OCI-LY1 (cell line): ENCODE measurements at regions not wholly inside any gene's neighbourhood (a gene's known extent, or its start where the extent isn't known, plus 50 kb on each side); places are given as distances from the start of the nearest gene placed in this dataset.

Experiments used
- H2AFZ ChIP-seq: fragments of 200-600 bp; sonication (generic), shearing (Covaris generic); 2 replicates; pipeline ENCODE4 v1.6.0; 2014; ENCODE audit warnings: antibody characterized with exemption, mild to moderate bottlenecking, low read length
- H3F3A ChIP-seq: fragments of 200-600 bp; sonication (generic), shearing (Covaris generic); 2 replicates; pipeline ENCODE4 v1.6.0; 2014; ENCODE audit warnings: mild to moderate bottlenecking, antibody characterized with exemption, low read length, moderate library complexity; ENCODE audit not compliant: insufficient read depth
- H3K27ac ChIP-seq: fragments of 200-600 bp; sonication (generic); 2 replicates; pipeline ENCODE4 v1.5.1; 2014; ENCODE audit warnings: low read length, mixed run types, mild to moderate bottlenecking, low read depth; ENCODE audit not compliant: poor library complexity, severe bottlenecking
- H3K27me3 ChIP-seq: fragments of 200-600 bp; sonication (generic); 2 replicates; pipeline ENCODE4 v1.6.0; 2014; ENCODE audit warnings: antibody characterized with exemption, mild to moderate bottlenecking, low read length, moderate library complexity; ENCODE audit not compliant: insufficient read depth
- H3K36me3 ChIP-seq: fragments of 200-600 bp; sonication (generic); 2 replicates; pipeline ENCODE4 v1.6.1; 2014; ENCODE audit warnings: mild to moderate bottlenecking, antibody characterized with exemption, low read length, moderate library complexity, mixed read lengths; ENCODE audit not compliant: insufficient read depth
- H3K4me1 ChIP-seq: fragments of 200-600 bp; sonication (generic); 2 replicates; pipeline ENCODE4 v1.5.1; 2014; ENCODE audit warnings: mild to moderate bottlenecking, low read length, moderate library complexity; ENCODE audit not compliant: insufficient read depth, severe bottlenecking
- H3K4me2 ChIP-seq: fragments of 200-600 bp; sonication (generic), shearing (Covaris generic); 2 replicates; pipeline ENCODE4 v1.6.1; 2014; ENCODE audit warnings: low read length
- H3K4me3 ChIP-seq: fragments of 200-600 bp; sonication (generic); 2 replicates; pipeline ENCODE4 v1.5.1; 2014; ENCODE audit warnings: low read length, low read depth, mild to moderate bottlenecking, mixed read lengths; ENCODE audit not compliant: poor library complexity, severe bottlenecking
- H3K79me2 ChIP-seq: fragments of 200-600 bp; shearing (Covaris generic); 2 replicates; pipeline ENCODE4 v1.6.1; 2016; ENCODE audit warnings: mixed run types, low read length, mixed read lengths; ENCODE audit not compliant: insufficient read depth
- H3K9ac ChIP-seq: fragments of 200-600 bp; sonication (generic), shearing (Covaris generic); 2 replicates; pipeline ENCODE4 v1.6.1; 2014; ENCODE audit warnings: mild to moderate bottlenecking, low read length, mixed read lengths
- H3K9me2 ChIP-seq: fragments of 200-600 bp; sonication (generic), shearing (Covaris generic); 2 replicates; pipeline ENCODE4 v1.6.1; 2014; ENCODE audit warnings: low read depth, mild to moderate bottlenecking, low read length, mixed read lengths
- H3K9me3 ChIP-seq: fragments of 200-600 bp; shearing (Covaris generic); 2 replicates; pipeline ENCODE4 v1.6.1; 2014; ENCODE audit warnings: low read length, mixed read lengths
- H4K20me1 ChIP-seq: fragments of 200-600 bp; sonication (generic), shearing (Covaris generic); 2 replicates; pipeline ENCODE4 v1.6.0; 2016; ENCODE audit warnings: mild to moderate bottlenecking, low read length; ENCODE audit not compliant: insufficient read depth
- EZH2 ChIP-seq: fragments of 200-600 bp; sonication (generic), shearing (Covaris generic); IDR thresholded peaks from 2 replicates; pipeline ENCODE4 v1.8.0; 2017; ENCODE audit warnings: borderline replicate concordance, mixed run types, mild to moderate bottlenecking, antibody characterized with exemption, low read length, moderate library complexity, mixed read lengths
- TF ChIP-seq, protein P1 (sequence below): fragments of 200-600 bp; sonication (generic), shearing (Covaris generic); IDR thresholded peaks from 2 replicates; pipeline ENCODE4 v1.5.1; 2017; ENCODE audit warnings: mild to moderate bottlenecking, antibody characterized with exemption, low read length, moderate library complexity, mixed read lengths

DNA sequence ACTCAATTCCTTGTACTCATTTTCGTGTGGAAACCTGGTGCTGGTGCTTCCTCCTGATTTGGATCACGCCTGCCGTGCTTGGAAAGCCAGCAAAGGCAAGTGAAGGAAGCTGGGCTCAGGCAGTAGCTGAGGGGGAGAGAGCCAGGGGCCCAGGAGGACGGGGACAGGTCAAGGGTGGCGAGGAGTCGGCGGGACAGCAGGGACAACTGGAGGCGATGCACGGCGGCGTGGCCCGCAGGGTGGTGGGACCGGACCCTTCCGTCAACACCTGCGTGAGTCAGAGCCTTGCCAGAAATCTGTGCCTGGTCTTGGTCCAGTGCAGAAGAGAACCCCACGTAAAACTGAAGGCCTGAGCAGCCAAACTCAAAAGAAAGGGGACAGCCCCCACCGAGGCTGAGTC, 309.7 kb upstream of the SHH start:
- Histone ChIP-seq H3K4me1 (no peaks in the 10 kb centered on the region), H3K4me2 (no peak overlapping the region), H3F3A (no peaks in the 10 kb centered on the region), H3K27me3 (0 out of 2 replicates have a peak, but pooled peaks cover 7% of the 10 kb centered on the region), H3K27ac (no peak overlapping the region), H3K4me3 (no peak overlapping the region), H3K36me3 (no peaks in the 10 kb centered on the region), H3K9me2 (no peaks in the 10 kb centered on the region), H3K9me3 (no peaks in the 10 kb centered on the region), H4K20me1 (no peaks in the 10 kb centered on the region), H2AFZ (no peak overlapping the region), H3K9ac (no peak overlapping the region), H3K79me2 (no peaks in the 10 kb centered on the region)
- TF ChIP-seq, protein P1, sequence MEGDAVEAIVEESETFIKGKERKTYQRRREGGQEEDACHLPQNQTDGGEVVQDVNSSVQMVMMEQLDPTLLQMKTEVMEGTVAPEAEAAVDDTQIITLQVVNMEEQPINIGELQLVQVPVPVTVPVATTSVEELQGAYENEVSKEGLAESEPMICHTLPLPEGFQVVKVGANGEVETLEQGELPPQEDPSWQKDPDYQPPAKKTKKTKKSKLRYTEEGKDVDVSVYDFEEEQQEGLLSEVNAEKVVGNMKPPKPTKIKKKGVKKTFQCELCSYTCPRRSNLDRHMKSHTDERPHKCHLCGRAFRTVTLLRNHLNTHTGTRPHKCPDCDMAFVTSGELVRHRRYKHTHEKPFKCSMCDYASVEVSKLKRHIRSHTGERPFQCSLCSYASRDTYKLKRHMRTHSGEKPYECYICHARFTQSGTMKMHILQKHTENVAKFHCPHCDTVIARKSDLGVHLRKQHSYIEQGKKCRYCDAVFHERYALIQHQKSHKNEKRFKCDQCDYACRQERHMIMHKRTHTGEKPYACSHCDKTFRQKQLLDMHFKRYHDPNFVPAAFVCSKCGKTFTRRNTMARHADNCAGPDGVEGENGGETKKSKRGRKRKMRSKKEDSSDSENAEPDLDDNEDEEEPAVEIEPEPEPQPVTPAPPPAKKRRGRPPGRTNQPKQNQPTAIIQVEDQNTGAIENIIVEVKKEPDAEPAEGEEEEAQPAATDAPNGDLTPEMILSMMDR: no peak
- TF ChIP-seq EZH2: no peak

DNA sequence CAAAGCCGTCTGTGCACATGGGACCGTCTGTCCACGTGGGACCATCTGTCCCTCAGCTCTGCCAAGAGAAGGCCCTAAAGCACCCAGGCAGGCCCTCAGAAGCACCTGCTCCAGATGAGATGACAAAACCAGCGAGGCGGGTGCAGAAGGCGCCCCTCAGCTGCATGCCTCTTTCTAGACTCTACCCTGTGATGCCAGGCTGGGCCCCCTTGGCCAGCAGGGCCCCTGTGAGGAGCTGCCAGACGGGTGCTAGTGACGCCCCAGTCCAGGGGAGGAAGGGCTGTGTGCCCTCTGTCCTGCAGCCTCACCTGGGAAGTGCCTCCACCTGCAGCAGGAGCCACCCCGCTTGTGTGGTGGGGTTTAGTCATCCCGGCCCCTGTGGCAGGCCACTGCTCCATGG, 309.2 kb upstream of the SHH start:
- 0 out of 2 replicates have a peak, but pooled peaks cover 7% of the 10 kb centered on the region for H3K27me3 ChIP-seq
- no peak overlapping the region for H3K4me3 ChIP-seq
- no peaks in the 10 kb centered on the region for H3K9me2 ChIP-seq
- H3F3A ChIP-seq: no peaks in the 10 kb centered on the region
- no peaks in the 10 kb centered on the region for H4K20me1 ChIP-seq
- TF ChIP-seq, protein P1: no peak
- no peak for TF ChIP-seq EZH2
- H3K4me2 ChIP-seq: no peak overlapping the region
- no peak overlapping the region for H3K27ac ChIP-seq
- no peaks in the 10 kb centered on the region for H3K4me1 ChIP-seq
- no peak overlapping the region for H3K9ac ChIP-seq
- no peaks in the 10 kb centered on the region for H3K36me3 ChIP-seq
- H3K79me2 ChIP-seq: no peaks in the 10 kb centered on the region
- H3K9me3 ChIP-seq: no peaks in the 10 kb centered on the region
- H2AFZ ChIP-seq: no peak overlapping the region

DNA sequence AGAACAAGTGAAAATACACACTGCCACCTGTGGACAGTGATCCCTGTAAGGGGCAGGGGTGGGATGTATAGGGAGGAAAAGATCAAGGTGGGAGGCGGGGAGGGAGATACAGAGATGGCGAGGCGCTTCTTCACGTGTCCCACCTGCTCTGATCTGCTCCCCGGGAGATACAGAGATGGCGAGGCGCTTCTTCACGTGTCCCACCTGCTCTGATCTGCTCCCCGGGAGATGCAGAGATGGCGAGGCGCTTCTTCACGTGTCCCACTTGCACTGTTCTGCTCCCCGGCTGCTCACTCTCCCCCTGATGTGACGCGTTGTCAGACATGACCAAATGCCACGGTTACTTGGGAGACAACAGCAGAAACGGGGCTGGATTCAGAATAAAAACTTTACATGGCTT, 308.3 kb upstream of the SHH start:
- H3K4me3 ChIP-seq: no peak overlapping the region
- no peak overlapping the region for H3K4me2 ChIP-seq
- H3K36me3 ChIP-seq: no peaks in the 10 kb centered on the region
- peaks cover 7% of the 10 kb centered on the region; the same call in 1 of the 2 replicates for H3K27me3 ChIP-seq
- no peaks in the 10 kb centered on the region for H3K79me2 ChIP-seq
- H3K9me3 ChIP-seq: no peaks in the 10 kb centered on the region
- no peak overlapping the region for H2AFZ ChIP-seq
- no peak for TF ChIP-seq EZH2
- TF ChIP-seq, protein P1: no peak
- H3K9me2 ChIP-seq: no peaks in the 10 kb centered on the region
- H3K4me1 ChIP-seq: no peaks in the 10 kb centered on the region
- H3F3A ChIP-seq: no peaks in the 10 kb centered on the region
- H4K20me1 ChIP-seq: no peaks in the 10 kb centered on the region
- H3K27ac ChIP-seq: no peak overlapping the region
- no peak overlapping the region for H3K9ac ChIP-seq
